Myocyte (in vitro differentiated cells): ENCODE measurements at regions not wholly inside any gene's neighbourhood (a gene's known extent, or its start where the extent isn't known, plus 50 kb on each side); places are given as distances from the start of the nearest gene placed in this dataset.
"Not testable (repeated sequence)": the region's sequence is repeated elsewhere in the genome, so short reads cannot be mapped to it uniquely, and the experiment has no call there.

ENCODE experiments used
- DNase-seq: peaks from one replicate; pipeline ENCODE4 v3.0.0-alpha.2; 2012; ENCODE audit warnings: low read depth

GRCh38 chr3:164155400-164155799 is 922.9 kb downstream of the SI start:
- no peak for DNase-seq

GRCh38 chr3:164144824-164145223 is 933.5 kb downstream of the SI start:
- DNase-seq: no peak

GRCh38 chr3:164132878-164133277 is 945.4 kb downstream of the SI start:
- DNase-seq: no peak

DNA sequence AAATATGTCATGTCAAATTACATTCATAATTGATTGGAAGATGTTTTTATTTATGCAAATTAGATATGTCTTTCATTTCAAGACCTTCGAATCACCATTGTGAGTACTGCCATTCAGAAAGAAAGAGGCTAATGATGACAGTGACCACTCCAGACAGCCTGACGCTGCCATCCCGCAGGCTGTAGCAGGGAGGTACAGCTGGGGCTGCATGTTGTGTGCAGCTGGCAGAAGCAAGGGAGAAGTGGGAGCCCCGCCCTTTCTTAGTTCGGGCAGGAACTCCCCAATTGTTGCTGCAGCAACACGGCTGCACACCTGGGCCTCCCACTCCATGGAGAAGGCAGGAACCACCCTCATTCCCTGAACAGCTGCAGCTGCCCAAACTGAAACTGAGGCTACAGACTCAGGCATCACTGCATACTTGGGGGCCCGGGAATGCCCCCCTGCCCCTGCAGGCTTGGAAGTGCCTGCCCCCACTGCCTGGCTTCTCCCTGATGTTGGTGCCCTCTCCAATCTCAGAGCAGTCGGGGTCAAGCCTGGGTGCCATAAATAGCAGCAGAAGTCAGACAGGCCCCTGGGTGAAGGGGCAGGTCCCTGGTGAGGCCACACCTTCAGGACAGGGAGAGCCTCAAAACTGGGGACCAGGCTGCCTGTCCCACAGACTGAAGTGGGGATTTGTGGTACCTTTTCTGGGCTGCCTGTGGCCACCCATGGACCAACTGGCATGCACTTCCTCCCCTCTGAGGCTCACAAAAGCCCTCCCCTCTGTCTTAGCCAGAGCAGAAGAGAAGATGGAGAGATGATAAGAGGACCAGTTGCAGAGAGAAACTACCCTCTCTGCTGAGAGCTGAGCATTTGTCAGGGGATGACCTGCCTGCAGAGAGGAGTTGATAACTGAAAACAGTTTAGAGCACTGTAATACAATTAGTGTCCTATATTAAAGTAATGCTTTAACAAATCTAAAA is 964.6 kb downstream of the SI start:
- DNase-seq: no peak

DNA sequence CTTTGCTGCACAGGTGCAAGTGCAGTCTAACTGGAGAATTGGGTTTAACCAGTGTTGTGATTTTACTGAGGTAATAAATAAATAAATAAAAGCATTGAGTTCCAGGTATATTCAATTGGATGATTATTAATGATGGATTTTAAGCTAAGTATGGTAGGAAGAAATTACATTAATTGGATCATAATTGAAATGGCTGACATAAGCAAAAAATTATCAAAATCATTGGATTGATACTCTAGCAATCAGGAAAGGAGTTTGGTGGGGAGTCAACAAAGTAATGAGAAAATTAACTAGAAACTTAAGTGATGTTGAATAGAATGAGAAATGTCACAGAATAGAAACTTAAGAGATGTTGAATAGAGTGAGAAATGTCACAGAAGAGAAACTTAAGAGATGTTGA is 981.9 kb downstream of the SI start:
- DNase-seq: no peak

DNA sequence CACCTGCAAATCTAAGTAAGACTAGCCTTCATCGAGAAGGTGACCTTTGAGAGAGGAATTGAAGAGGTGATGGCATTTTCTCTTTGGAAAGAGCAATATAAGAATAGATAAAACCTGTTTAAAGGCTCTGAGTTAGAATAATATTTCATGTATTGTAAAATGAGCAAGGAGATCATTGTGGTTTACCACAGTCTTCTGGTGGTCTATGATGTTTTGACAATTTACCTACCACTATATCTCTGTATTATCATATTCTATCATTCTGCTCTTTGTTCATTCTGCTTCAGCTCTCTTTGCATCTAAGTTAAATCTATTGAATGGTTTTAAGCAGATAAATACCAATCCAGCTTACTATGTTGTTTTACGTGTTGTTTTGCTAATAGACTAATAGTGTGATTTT is 982.3 kb downstream of the SI start:
- no peak for DNase-seq

GRCh38 chr3:164095279-164095678 is 983.0 kb downstream of the SI start:
- DNase-seq: no peak

GRCh38 chr3:164094546-164094945 is 983.8 kb downstream of the SI start:
- no peak for DNase-seq

GRCh38 chr3:164080208-164080607 is 998.1 kb downstream of the SI start:
- DNase-seq: no peak

- DNase-seq: no peak
Measured at GRCh38 chr3:164064298-164064697, 1014.0 kb downstream of the SI start.

GRCh38 chr3:164060923-164061322 is 1017.4 kb downstream of the SI start:
- DNase-seq: no peak

- DNase-seq: no peak
Measured at GRCh38 chr3:164049847-164050246, 1028.4 kb downstream of the SI start.

DNA sequence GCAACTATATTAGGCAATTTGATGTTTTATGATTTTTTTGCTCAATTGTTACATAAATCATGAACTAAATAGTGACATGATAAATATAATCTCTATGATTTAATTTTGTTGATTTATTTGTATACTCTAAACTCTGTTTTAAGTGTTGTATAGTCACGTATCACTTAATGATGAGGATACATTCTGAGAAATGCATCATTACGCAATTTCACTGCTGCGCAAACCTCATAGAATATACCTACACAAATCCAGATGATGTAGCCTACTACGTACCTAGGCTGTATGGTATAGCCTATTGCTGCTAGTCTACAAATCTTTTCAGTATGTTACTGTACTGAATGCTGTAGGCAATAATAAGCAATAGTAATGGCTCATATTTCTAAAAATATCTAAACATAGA is 1029.8 kb downstream of the SI start:
- no peak for DNase-seq

GRCh38 chr3:164040991-164041390 is 1037.3 kb downstream of the SI start:
- peak; percentile 19 for DNase-seq

DNA sequence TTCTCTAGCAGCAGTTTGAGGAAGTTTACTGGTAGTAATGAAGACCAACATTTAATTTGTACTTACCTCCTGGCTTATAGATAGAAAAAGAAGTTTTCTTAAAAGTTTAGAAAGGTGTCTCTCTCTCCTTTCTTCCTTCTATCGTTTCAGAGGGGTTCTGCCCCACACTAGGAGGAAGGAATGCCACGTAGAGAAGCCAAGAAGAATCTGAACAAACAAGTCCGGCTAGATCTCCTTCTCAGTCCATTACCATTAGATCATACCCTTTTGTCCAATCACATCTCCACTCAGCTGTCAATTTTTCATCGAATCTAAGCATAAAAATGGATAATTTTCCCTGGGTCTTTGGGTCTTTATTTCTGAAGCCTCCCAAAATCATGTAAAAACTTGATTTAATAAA is 1048.1 kb downstream of the SI start:
- no peak for DNase-seq

- no peak for DNase-seq
Measured at GRCh38 chr3:164024786-164025185, 1053.5 kb downstream of the SI start.

GRCh38 chr3:164023480-164023879 is 1054.8 kb downstream of the SI start:
- no peak for DNase-seq

DNA sequence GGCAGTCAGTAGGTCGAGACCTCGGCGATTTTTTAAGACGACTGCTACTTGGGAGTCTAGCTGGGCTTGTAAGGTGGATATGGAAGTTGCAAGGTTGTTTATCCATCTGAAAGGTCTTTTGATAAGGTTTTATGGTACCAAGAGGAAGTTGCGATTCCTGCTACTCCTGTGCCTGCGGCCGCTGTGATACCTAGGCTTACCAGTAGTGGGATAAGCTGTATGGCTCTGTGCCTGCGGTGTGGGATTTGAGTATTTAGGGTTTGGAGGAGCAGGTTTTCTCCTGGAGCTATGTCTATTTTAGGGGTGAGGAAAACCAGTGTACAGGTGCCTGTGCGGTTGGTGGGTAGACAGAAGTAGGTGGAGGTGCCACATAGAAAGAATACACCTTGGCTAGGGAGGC is 1059.8 kb downstream of the SI start:
- DNase-seq: no peak

DNA sequence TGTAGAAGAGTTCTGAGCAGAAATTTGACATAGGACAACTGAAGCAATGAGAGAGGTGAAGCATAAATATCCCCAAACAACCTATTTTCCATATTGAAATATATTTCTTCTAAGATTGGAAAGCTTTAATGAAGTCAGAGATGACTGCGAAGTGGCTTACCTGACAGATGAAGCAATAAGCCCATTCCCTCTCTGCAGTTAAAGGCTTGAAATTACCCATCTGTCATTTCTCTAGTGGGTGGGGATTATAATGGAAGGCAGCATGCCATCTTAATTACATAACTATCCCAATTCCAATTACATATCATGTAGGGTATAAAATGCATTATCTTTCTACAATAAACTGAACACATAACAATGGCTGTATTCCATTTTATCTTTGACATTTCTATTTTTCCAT is 1070.5 kb downstream of the SI start:
- no peak for DNase-seq

DNA sequence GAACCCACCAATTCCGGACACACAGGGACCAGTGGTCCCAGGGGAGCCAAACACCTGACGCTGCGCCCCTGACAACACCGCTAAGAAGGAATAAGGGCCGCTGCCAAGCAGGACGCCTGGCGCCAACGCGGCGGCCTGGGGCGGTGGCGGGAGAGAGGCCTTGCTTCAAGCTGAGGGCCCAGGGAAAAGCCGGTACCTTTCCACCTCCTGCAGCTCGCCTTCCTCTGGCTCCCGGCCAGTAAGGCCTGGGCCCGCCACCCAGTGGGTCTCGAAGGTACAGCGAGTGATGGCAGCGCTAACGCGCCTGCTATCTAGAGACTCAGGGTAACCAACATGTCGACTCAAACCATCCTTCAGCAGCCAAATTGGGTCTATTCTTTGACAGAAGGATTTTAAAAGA is 1074.1 kb downstream of the SI start:
- DNase-seq: no peak

- not testable (repeated sequence) for DNase-seq
Measured at GRCh38 chr3:164003016-164003415, 1075.3 kb downstream of the SI start.

GRCh38 chr3:163983940-163984339 is 1094.4 kb downstream of the SI start:
- DNase-seq: no peak

DNA sequence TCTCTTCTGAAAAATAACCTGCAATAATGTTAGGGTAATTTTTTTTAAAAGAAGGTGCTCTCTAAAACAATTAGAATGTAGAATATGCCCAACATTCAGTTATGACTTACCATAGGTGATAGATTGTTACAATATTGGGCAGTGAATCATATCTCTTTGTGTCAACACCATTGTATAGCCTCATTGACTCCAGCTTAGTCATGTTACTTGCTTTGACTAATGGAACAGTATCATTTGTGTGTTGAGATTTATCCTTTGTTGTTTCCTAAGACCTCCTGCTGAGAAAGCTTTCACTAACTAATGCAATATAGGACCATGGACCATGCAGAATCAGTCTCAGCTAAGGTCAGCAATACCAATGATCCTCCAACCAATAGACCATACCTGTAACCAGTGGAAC is 1106.4 kb downstream of the SI start:
- no peak for DNase-seq
